K562 (cell line): ENCODE measurements at regions not wholly inside any gene's neighbourhood (a gene's known extent, or its start where the extent isn't known, plus 50 kb on each side); places are given as distances from the start of the nearest gene placed in this dataset.

Experiments
- ARID1B ChIP-seq: fragments of 450-650 bp; IDR thresholded peaks from 2 replicates; pipeline ENCODE4 v1.6.1; 2016; ENCODE audit warnings: antibody characterized with exemption, mild to moderate bottlenecking, inconsistent platforms
- ARID2 ChIP-seq: fragments of 450-650 bp; IDR thresholded peaks from 2 replicates; pipeline ENCODE4 v1.6.1; 2017; ENCODE audit warnings: antibody characterized with exemption, mild to moderate bottlenecking
- HOXB6 ChIP-seq: fragments of 250-450 bp; sonication (Bioruptor Pico); IDR thresholded peaks from 2 replicates; pipeline ENCODE4 v1.5.1; 2022; ENCODE audit warnings: mild to moderate bottlenecking, borderline replicate concordance
- MAFK ChIP-seq: IDR thresholded peaks from 2 replicates; pipeline ENCODE4 v1.6.1; 2011; ENCODE audit warnings: low read length, improper control_type of control experiment
- MIER1 ChIP-seq: fragments of 450-650 bp; IDR thresholded peaks from 2 replicates; pipeline ENCODE4 v1.6.1; 2016; ENCODE audit warnings: antibody characterized with exemption, mild to moderate bottlenecking, low read depth
- SMARCA4 ChIP-seq: fragments of 450-650 bp; IDR thresholded peaks from 2 replicates; pipeline ENCODE4 v1.6.1; 2016
- SMARCE1 ChIP-seq: fragments of 450-650 bp; IDR thresholded peaks from 2 replicates; pipeline ENCODE4 v1.7.1; 2016; ENCODE audit warnings: mild to moderate bottlenecking
- YY1 ChIP-seq, 3 experiments: IDR thresholded peaks; 2 replicates each; pipeline ENCODE4 v1.6.1; 2011; ENCODE audit warnings: low read length in 2 of 3, mild to moderate bottlenecking in 2 of 3, moderate library complexity in 2 of 3, borderline replicate concordance in 1 of 3, control low read depth in 1 of 3, low read depth in 1 of 3; ENCODE audit not compliant: insufficient read depth in 3 of 3, insufficient replicate concordance in 2 of 3, control insufficient read depth in 1 of 3, insufficient read length in 1 of 3; ENCODE audit errors: extremely low read depth in 1 of 3
- ZBTB1 ChIP-seq: sonication (generic); formaldehyde crosslinking; IDR thresholded peaks from 2 replicates; pipeline ENCODE4 v1.8.1; 2023; ENCODE audit warnings: missing genetic modification reagents, low read depth, mild to moderate bottlenecking, borderline replicate concordance
- ZBTB7A ChIP-seq: IDR thresholded peaks from 2 replicates; pipeline ENCODE4 v1.6.1; 2011; ENCODE audit warnings: low read depth, mild to moderate bottlenecking, low read length, moderate library complexity, borderline replicate concordance; ENCODE audit not compliant: control insufficient read depth
- ZNF143 ChIP-seq: sonication (generic); formaldehyde crosslinking; IDR thresholded peaks from 2 replicates; pipeline ENCODE4 v1.9.0; 2022; ENCODE audit warnings: mild to moderate bottlenecking, missing genetic modification reagents
- ZNF41 ChIP-seq: fragments of 250-450 bp; sonication (Bioruptor Pico); conservative IDR thresholded peaks from 2 replicates; pipeline ENCODE4 v1.4.0; 2020; ENCODE audit warnings: mild to moderate bottlenecking
- ZNF584 ChIP-seq: fragments of 200-800 bp; sonication (Bioruptor generic); IDR thresholded peaks from 2 replicates; pipeline ENCODE4 v1.6.1; 2016; ENCODE audit warnings: low read depth, mild to moderate bottlenecking, missing genetic modification characterization, missing compliant biosample characterization
- TF ChIP-seq, protein P1 (sequence below): sonication (generic); formaldehyde crosslinking; IDR thresholded peaks from 2 replicates; pipeline ENCODE4 v1.8.1; 2023; ENCODE audit warnings: mild to moderate bottlenecking, missing genetic modification reagents
- TF ChIP-seq, protein P2 (sequence below): sonication (generic); formaldehyde crosslinking; IDR thresholded peaks from 2 replicates; pipeline ENCODE4 v1.8.1; 2023; ENCODE audit warnings: mild to moderate bottlenecking, missing genetic modification reagents
- TF ChIP-seq, protein P3 (sequence below): sonication (generic); formaldehyde crosslinking; IDR thresholded peaks from 2 replicates; pipeline ENCODE4 v1.9.0; 2022; ENCODE audit warnings: mild to moderate bottlenecking, missing genetic modification reagents

DNA sequence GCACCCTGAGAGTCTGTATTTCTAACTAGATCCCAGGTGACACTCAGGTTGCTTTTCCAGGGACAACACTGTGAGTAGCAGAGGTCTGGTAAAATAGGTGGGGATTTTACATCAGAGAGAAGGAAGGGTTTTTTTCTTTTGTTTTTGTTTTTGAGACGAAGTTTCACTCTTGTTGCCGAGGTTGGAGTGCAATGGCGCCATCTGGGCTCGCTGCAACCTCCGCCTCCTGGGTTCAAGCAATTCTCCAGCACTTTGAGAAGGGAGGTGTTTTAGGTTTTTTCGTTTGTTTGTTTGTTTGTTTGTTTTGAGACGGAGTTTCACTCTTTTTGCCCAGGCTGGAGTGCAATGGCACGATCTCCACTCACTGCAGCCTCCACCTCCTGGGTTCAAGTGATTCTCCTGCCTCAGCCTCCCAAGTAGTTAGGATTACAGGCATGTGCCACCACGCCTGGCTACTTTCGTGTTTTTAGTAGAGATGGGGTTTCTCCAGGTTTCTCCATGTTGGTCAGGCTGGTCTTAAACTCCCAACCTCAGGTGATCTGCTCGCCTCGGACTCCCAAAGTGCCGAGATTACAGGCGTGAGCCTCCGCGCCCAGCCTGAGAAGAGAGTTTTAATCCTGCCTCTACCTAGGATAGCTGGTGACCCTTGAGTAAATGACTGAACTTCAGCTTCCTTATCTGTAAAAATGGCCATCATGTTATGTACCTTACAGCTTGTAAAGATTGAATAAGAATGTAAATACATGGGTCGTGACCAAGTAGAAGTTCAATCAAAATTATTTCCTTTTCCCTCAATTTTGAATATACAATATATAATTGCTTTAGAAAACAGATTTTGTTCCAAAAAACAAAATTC lies 95.9 kb upstream of the FNDC3B start (continued):
- TF ChIP-seq, protein P1, sequence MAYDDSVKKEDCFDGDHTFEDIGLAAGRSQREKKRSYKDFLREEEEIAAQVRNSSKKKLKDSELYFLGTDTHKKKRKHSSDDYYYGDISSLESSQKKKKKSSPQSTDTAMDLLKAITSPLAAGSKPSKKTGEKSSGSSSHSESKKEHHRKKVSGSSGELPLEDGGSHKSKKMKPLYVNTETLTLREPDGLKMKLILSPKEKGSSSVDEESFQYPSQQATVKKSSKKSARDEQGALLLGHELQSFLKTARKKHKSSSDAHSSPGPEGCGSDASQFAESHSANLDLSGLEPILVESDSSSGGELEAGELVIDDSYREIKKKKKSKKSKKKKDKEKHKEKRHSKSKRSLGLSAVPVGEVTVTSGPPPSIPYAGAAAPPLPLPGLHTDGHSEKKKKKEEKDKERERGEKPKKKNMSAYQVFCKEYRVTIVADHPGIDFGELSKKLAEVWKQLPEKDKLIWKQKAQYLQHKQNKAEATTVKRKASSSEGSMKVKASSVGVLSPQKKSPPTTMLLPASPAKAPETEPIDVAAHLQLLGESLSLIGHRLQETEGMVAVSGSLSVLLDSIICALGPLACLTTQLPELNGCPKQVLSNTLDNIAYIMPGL (CRISPR knock-in tag) = no peak
- TF ChIP-seq ZBTB7A = no peak
- no peak for TF ChIP-seq MAFK
- TF ChIP-seq ZBTB1 (CRISPR knock-in tag) = no peak
- TF ChIP-seq HOXB6 (CRISPR knock-in tag) = no peak
- TF ChIP-seq, protein P2, sequence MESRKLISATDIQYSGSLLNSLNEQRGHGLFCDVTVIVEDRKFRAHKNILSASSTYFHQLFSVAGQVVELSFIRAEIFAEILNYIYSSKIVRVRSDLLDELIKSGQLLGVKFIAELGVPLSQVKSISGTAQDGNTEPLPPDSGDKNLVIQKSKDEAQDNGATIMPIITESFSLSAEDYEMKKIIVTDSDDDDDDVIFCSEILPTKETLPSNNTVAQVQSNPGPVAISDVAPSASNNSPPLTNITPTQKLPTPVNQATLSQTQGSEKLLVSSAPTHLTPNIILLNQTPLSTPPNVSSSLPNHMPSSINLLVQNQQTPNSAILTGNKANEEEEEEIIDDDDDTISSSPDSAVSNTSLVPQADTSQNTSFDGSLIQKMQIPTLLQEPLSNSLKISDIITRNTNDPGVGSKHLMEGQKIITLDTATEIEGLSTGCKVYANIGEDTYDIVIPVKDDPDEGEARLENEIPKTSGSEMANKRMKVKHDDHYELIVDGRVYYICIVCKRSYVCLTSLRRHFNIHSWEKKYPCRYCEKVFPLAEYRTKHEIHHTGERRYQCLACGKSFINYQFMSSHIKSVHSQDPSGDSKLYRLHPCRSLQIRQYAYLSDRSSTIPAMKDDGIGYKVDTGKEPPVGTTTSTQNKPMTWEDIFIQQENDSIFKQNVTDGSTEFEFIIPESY (CRISPR knock-in tag) = peak; percentile 86
- TF ChIP-seq MIER1 = no peak
- peak; percentile 20; the same call in 1 of the 2 replicates for TF ChIP-seq SMARCE1
- no peak for TF ChIP-seq ARID2
- TF ChIP-seq, protein P3, sequence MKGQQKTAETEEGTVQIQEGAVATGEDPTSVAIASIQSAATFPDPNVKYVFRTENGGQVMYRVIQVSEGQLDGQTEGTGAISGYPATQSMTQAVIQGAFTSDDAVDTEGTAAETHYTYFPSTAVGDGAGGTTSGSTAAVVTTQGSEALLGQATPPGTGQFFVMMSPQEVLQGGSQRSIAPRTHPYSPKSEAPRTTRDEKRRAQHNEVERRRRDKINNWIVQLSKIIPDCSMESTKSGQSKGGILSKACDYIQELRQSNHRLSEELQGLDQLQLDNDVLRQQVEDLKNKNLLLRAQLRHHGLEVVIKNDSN (CRISPR knock-in tag) = no peak
- TF ChIP-seq ZNF143 = no peak
- TF ChIP-seq ARID1B = peak; percentile 9; the same call in 1 of the 2 replicates
- no peak for TF ChIP-seq ZNF41 (CRISPR knock-in tag)
- peak in 1 of 3 experiments; percentile 35 for TF ChIP-seq YY1 (IDR thresholded peaks at IDR 0.05; ENCODE audit: borderline replicate concordance in 1 of 3, control insufficient read depth in 1 of 3, extremely low read depth in 1 of 3, insufficient read depth in 3 of 3, insufficient read length in 1 of 3, insufficient replicate concordance in 2 of 3, low read depth in 1 of 3, low read length in 2 of 3)
- peak; percentile 34; the same call in 1 of the 2 replicates for TF ChIP-seq SMARCA4
- TF ChIP-seq ZNF584 (CRISPR knock-in tag) = no peak
